ENCODE measurements at regions not wholly inside any gene's neighbourhood (a gene's known extent, or its start where the extent isn't known, plus 50 kb on each side); places are given as distances from the start of the nearest gene placed in this dataset.

GRCh38 chr16:54842743-54843423 is 87.8 kb upstream of the IRX5 start:
- intact Hi-C loops (cut with DNase I), result no loop called here
- Histone ChIP-seq H3K4me3 (no peak overlapping the region), H3K27me3 (no peaks in the 10 kb centered on the region), H3K4me1 (peaks cover 0 to 7% (median 0%) of the 10 kb centered on the region in 12 donors), H3K27ac (no peak overlapping the region), H3K9me3 (peaks cover 0 to 34% (median 13%) of the 10 kb centered on the region in 12 donors), H3K36me3 (no peaks in the 10 kb centered on the region)
- no peak for TF ChIP-seq POLR2A (IDR thresholded peaks at IDR 0.05)
- TF ChIP-seq CTCF (IDR thresholded peaks at IDR 0.05), result no peak
- WGBS, 4 donors, result 87 to 94% (median 91%) methylated on average over 5 of the region's 5 CpGs
- DNase-seq, result no peak
- no peak for ATAC-seq

- no peaks in the 10 kb centered on the region for H3K4me1 ChIP-seq
- intact Hi-C loops (cut with DNase I), result no loop called here
- 93 to 100% (median 97%) methylated on average over 2 to 26 of the region's 26 CpGs for WGBS, 4 donors
- H3K27me3 ChIP-seq, result no peaks in the 10 kb centered on the region
- no peak overlapping the region for H3K4me3 ChIP-seq
- H3K27ac ChIP-seq, result no peak overlapping the region
- TF ChIP-seq POLR2A (IDR thresholded peaks at IDR 0.05) (no peak), CTCF (IDR thresholded peaks at IDR 0.05) (no peak)
- no peaks in the 10 kb centered on the region for H3K36me3 ChIP-seq
- H3K9me3 ChIP-seq, result peaks cover 0 to 14% (median 2%) of the 10 kb centered on the region in 12 donors
- no peak for ATAC-seq
- peak in 1 of 5 donors; percentile 53 for DNase-seq
Measured at GRCh38 chr16:54829691-54830090, 101.0 kb upstream of the IRX5 start.

GRCh38 chr16:54822892-54823291 is 107.8 kb upstream of the IRX5 start:
- WGBS, 4 donors, result 42 to 51% (median 47%) methylated on average over 4 of the region's 4 CpGs
- no peak for DNase-seq
- no peak for ATAC-seq
- H3K4me3 ChIP-seq, result no peak overlapping the region
- H3K4me1 ChIP-seq, result no peaks in the 10 kb centered on the region
- TF ChIP-seq CTCF (IDR thresholded peaks at IDR 0.05) (no peak), POLR2A (IDR thresholded peaks at IDR 0.05) (no peak)
- H3K36me3 ChIP-seq, result no peaks in the 10 kb centered on the region
- peaks cover 0 to 6% (median 0%) of the 10 kb centered on the region in 9 donors for H3K27me3 ChIP-seq
- intact Hi-C loops (cut with DNase I), result no loop called here
- no peaks in the 10 kb centered on the region for H3K9me3 ChIP-seq
- H3K27ac ChIP-seq, result no peak overlapping the region

- H3K27ac ChIP-seq, result no peak overlapping the region
- no peaks in the 10 kb centered on the region for H3K9me3 ChIP-seq
- no peaks in the 10 kb centered on the region for H3K36me3 ChIP-seq
- intact Hi-C loops (cut with DNase I), result no loop called here
- H3K27me3 ChIP-seq, result peaks cover 0 to 7% (median 0%) of the 10 kb centered on the region in 9 donors
- no peaks in the 10 kb centered on the region for H3K4me1 ChIP-seq
- ATAC-seq (no peak), DNase-seq (no peak)
- 87 to 93% (median 92%) methylated on average over 5 of the region's 5 CpGs for WGBS, 4 donors
- H3K4me3 ChIP-seq, result no peak overlapping the region
- no peak for TF ChIP-seq CTCF (IDR thresholded peaks at IDR 0.05)
- TF ChIP-seq POLR2A (IDR thresholded peaks at IDR 0.05), result no peak
Measured at GRCh38 chr16:54822492-54822891, 108.2 kb upstream of the IRX5 start.
